ENCODE measurements at regions not wholly inside any gene's neighbourhood (a gene's known extent, or its start where the extent isn't known, plus 50 kb on each side); places are given as distances from the start of the nearest gene placed in this dataset.

DNA sequence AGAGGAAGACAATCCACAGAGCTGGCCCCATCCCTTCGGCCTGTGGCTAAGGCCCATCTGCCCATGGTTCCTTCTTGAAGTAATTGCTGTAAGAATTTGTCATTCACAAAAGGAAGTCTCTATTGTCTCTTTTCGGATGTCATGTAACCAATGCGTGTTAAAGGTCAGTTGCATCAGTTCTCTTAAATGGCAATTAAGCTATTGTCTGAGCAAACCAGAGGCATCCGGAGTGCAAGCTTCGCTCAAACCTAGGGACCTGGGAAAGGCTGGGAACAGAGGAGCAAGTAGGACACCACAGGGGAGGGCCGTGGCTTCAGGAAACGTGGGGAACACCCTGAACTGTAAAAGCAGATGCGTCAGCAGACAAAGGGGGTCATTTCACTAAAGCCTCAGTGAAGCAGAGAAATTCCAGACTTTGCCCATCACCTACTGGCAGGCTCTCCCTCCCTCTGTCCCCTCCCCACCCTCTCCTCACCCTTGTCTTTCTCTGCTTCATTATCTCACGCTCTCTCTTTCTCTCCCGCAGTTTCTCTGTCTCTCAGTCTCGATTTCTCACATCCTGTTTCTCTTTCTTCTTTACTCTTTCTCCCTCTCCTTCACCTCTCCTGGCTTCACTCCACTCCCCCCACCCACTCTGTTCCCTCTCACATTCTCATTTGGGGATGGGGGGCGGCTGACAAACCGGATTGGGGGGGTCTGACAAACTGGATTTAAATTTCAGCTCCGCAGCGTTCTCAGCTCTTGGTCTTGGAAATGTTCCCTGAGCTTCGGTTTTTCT lies 204.6 kb upstream of the TNP1 start:
- TF ChIP-seq, protein P1, sequence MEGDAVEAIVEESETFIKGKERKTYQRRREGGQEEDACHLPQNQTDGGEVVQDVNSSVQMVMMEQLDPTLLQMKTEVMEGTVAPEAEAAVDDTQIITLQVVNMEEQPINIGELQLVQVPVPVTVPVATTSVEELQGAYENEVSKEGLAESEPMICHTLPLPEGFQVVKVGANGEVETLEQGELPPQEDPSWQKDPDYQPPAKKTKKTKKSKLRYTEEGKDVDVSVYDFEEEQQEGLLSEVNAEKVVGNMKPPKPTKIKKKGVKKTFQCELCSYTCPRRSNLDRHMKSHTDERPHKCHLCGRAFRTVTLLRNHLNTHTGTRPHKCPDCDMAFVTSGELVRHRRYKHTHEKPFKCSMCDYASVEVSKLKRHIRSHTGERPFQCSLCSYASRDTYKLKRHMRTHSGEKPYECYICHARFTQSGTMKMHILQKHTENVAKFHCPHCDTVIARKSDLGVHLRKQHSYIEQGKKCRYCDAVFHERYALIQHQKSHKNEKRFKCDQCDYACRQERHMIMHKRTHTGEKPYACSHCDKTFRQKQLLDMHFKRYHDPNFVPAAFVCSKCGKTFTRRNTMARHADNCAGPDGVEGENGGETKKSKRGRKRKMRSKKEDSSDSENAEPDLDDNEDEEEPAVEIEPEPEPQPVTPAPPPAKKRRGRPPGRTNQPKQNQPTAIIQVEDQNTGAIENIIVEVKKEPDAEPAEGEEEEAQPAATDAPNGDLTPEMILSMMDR (optimal IDR thresholded peaks at IDR 0.05 in 1 of 3, IDR thresholded peaks at IDR 0.05 in 1 of 3, conservative IDR thresholded peaks at IDR 0.05 in 1 of 3; ENCODE audit: extremely low read depth in 1 of 3, insufficient read depth in 2 of 3, low read length in 3 of 3) = no peak
- no peak for TF ChIP-seq EZH2 (IDR thresholded peaks at IDR 0.05; ENCODE audit: low read length)

All from keratinocyte (primary cell).